Endothelial cell of umbilical vein (primary cell): ENCODE measurements at regions not wholly inside any gene's neighbourhood (a gene's known extent, or its start where the extent isn't known, plus 50 kb on each side); places are given as distances from the start of the nearest gene placed in this dataset.

ENCODE experiments used
- BruUV-seq: library from RNA; stranded (reverse); fragments of 400-500 nt; replicated peaks from 2 replicates; lab custom pipeline; 2021; lab: Mats Ljungman, UMichigan
- CTCF ChIA-PET: fragments of 300-600, 350-600 bp; sonication (Branson Sonifier 250); formaldehyde crosslinking; loops from one replicate; lab custom pipeline; 2021; ENCODE audit warnings: antibody characterized with exemption, inconsistent platforms; lab: Charles Lee
- POLR2A ChIA-PET: fragments of 300-600, 350-600 bp; sonication (Branson Sonifier 250); formaldehyde crosslinking; loops from one replicate; lab custom pipeline; 2021; ENCODE audit warnings: antibody characterized with exemption, inconsistent platforms; lab: Charles Lee
- DNase-seq: peaks from one replicate; pipeline ENCODE4 v3.0.0-alpha.2; 2011; ENCODE audit warnings: low read depth, low spot score
- FAIRE-seq: peaks from 2 replicates; lab custom pipeline; 2011; peaks lifted over from hg19 to GRCh38; lab: Jason Lieb, UNC
- H2AFZ ChIP-seq: 2 replicates; pipeline ENCODE4 v1.6.0; 2012; ENCODE audit warnings: low read depth, low read length, control low read depth, inconsistent platforms
- H3K27ac ChIP-seq: 2 replicates; pipeline ENCODE4 v1.5.1; 2011; ENCODE audit warnings: low read depth, mild to moderate bottlenecking, control low read depth, low read length, moderate library complexity; ENCODE audit not compliant: insufficient read depth
- H3K27me3 ChIP-seq, 2 experiments: 2 replicates each; pipeline versions ENCODE4 v1.6.0 to v1.6.1; 2011; ENCODE audit warnings: low read length in 2 of 2, mixed read lengths in 1 of 2; ENCODE audit not compliant: control insufficient read depth in 2 of 2, insufficient read depth in 2 of 2
- H3K36me3 ChIP-seq, 2 experiments: 2 replicates in 1 of 2; 3 replicates in 1 of 2; pipeline ENCODE4 v1.5.1; 2011; ENCODE audit warnings: low read length in 2 of 2, mild to moderate bottlenecking in 1 of 2, moderate library complexity in 1 of 2; ENCODE audit not compliant: control insufficient read depth in 2 of 2, insufficient read depth in 2 of 2; ENCODE audit errors: extremely low read depth in 1 of 2
- H3K4me1 ChIP-seq: 3 replicates; pipeline ENCODE4 v1.5.1; 2011; ENCODE audit warnings: mild to moderate bottlenecking, low read length; ENCODE audit not compliant: control insufficient read depth, insufficient read depth; ENCODE audit errors: extremely low read depth
- H3K4me2 ChIP-seq: 2 replicates; pipeline ENCODE4 v1.6.1; 2011; ENCODE audit warnings: low read length, control low read depth, mixed read lengths; ENCODE audit not compliant: insufficient read depth
- H3K4me3 ChIP-seq, 3 experiments: fragments of 200-600 bp in 1 of 3; sonication (generic), shearing (Covaris generic) in 1 of 3; replicated peaks in 1 of 3; 2 replicates each; pipeline ENCODE4 v1.5.1; 2011 to 2016; ENCODE audit warnings: control low read depth in 3 of 3, low read length in 3 of 3, mild to moderate bottlenecking in 2 of 3, inconsistent platforms in 1 of 3, low read depth in 1 of 3, moderate library complexity in 1 of 3; ENCODE audit not compliant: insufficient read depth in 1 of 3
- H3K79me2 ChIP-seq: 2 replicates; pipeline ENCODE4 v1.6.0; 2012; ENCODE audit warnings: low read length, inconsistent platforms; ENCODE audit not compliant: control insufficient read depth, insufficient read depth
- H3K9ac ChIP-seq: replicated peaks from 2 replicates; pipeline ENCODE3; 2011; ENCODE audit warnings: low read length, control low read depth; ENCODE audit not compliant: insufficient read depth; ENCODE audit errors: extremely low read depth
- H3K9me1 ChIP-seq: replicated peaks from 3 replicates; pipeline ENCODE4 v1.6.0; 2011; ENCODE audit warnings: mild to moderate bottlenecking, low read length; ENCODE audit not compliant: control insufficient read depth, insufficient read depth; ENCODE audit errors: extremely low read depth
- H3K9me3 ChIP-seq: replicated peaks from 2 replicates; pipeline ENCODE4 v1.5.1; 2012; ENCODE audit warnings: low read length, inconsistent platforms; ENCODE audit not compliant: control insufficient read depth, insufficient read depth
- H4K20me1 ChIP-seq: replicated peaks from 2 replicates; pipeline ENCODE3; 2011; ENCODE audit warnings: mild to moderate bottlenecking, low read length; ENCODE audit not compliant: control insufficient read depth, insufficient read depth; ENCODE audit errors: extremely low read depth
- FOS ChIP-seq: IDR thresholded peaks from 2 replicates; pipeline ENCODE4 v1.6.1; 2011; ENCODE audit warnings: mild to moderate bottlenecking, low read length, moderate library complexity, borderline replicate concordance; ENCODE audit not compliant: insufficient read depth
- GATA2 ChIP-seq: IDR thresholded peaks from 2 replicates; pipeline ENCODE4 v1.7.0; 2011; ENCODE audit warnings: low read depth, mild to moderate bottlenecking, moderate library complexity, mixed read lengths, low read length; ENCODE audit not compliant: insufficient read length, insufficient read depth
- POLR2A ChIP-seq: IDR thresholded peaks from 2 replicates; pipeline ENCODE4 v1.6.1; 2012; ENCODE audit warnings: low read depth, mild to moderate bottlenecking, control low read depth, low read length
- dilution Hi-C: fragments of 300-500 bp; cut with MboI; formaldehyde crosslinking; loops from one replicate; pipeline ENCODE4 v1.15.0; 2019; ENCODE audit warnings: low sequenced_read_pairs; ENCODE audit not compliant: extremely low pct_ligation_motif_present
- intact Hi-C: fragments of 100-400 bp; cut with micrococcal nuclease; formaldehyde crosslinking; loops from one replicate; pipeline ENCODE4 v1.10.0; 2022

- no peaks in the 10 kb centered on the region for H3K4me1 ChIP-seq
- H3K4me2 ChIP-seq, result no peak overlapping the region
- H3K9me1 ChIP-seq, result no peaks in the 10 kb centered on the region
- no peak overlapping the region for H2AFZ ChIP-seq
- no peaks in the 10 kb centered on the region for H4K20me1 ChIP-seq
- ChIA-PET POLR2A (no interaction called here), CTCF (no interaction called here)
- H3K9ac ChIP-seq, result no peak overlapping the region
- H3K4me3 ChIP-seq, result no peak overlapping the region
- DNase-seq (no peak), FAIRE-seq (no peak)
- no peaks in the 10 kb centered on the region for H3K27me3 ChIP-seq
- no peaks in the 10 kb centered on the region for H3K79me2 ChIP-seq
- no peaks in the 10 kb centered on the region for H3K9me3 ChIP-seq
- intact Hi-C loops, result no loop called here
- no peak for TF ChIP-seq FOS
- dilution Hi-C loops, result no loop called here
- H3K27ac ChIP-seq, result no peak overlapping the region
- no peaks in the 10 kb centered on the region for H3K36me3 ChIP-seq
- no TSS peak for BruUV-seq
Measured at GRCh38 chr14:77988096-77988870, 181.9 kb upstream of the NRXN3 start.

- BruUV-seq, result no TSS peak
- CTCF ChIA-PET, result no interaction called here
- TF ChIP-seq POLR2A (no peak), GATA2 (no peak), FOS (no peak)
- intact Hi-C loops, result no loop called here
- no peaks in the 10 kb centered on the region for H3K79me2 ChIP-seq
- no peaks in the 10 kb centered on the region for H3K27me3 ChIP-seq
- H3K4me1 ChIP-seq, result no peaks in the 10 kb centered on the region
- H3K4me2 ChIP-seq, result no peak overlapping the region
- H3K27ac ChIP-seq, result no peak overlapping the region
- no peaks in the 10 kb centered on the region for H3K9me1 ChIP-seq
- POLR2A ChIA-PET, result no interaction called here
- dilution Hi-C loops, result no loop called here
- DNase-seq (no peak), FAIRE-seq (no peak)
- no peak overlapping the region for H3K4me3 ChIP-seq
- H4K20me1 ChIP-seq, result no peaks in the 10 kb centered on the region
- H2AFZ ChIP-seq, result no peak overlapping the region
- H3K9ac ChIP-seq, result no peak overlapping the region
- no peaks in the 10 kb centered on the region for H3K36me3 ChIP-seq
- no peaks in the 10 kb centered on the region for H3K9me3 ChIP-seq
Measured at GRCh38 chr14:77988970-77989369, 181.2 kb upstream of the NRXN3 start.
